GM18909 (cell line): ENCODE measurements at regions not wholly inside any gene's neighbourhood (a gene's known extent, or its start where the extent isn't known, plus 50 kb on each side); places are given as distances from the start of the nearest gene placed in this dataset.

Source experiments
- ATAC-seq: cut with Tn5 transposase; IDR thresholded peaks from one replicate; pipeline ENCODE4 v1.9.1; 2021; ENCODE audit warnings: mild to moderate bottlenecking; ENCODE audit not compliant: unreplicated experiment, poor library complexity

- no peak for ATAC-seq
These were observed 681.2 kb downstream of the EPHA4 start for GRCh38 chr2:220890931-220891330.

- ATAC-seq, result no peak
These were observed 680.7 kb downstream of the EPHA4 start for GRCh38 chr2:220891405-220891804.

GRCh38 chr2:220892018-220892634 lies 680.0 kb downstream of the EPHA4 start:
- ATAC-seq, result no peak

GRCh38 chr2:220893411-220893810 lies 678.7 kb downstream of the EPHA4 start:
- ATAC-seq, result no peak

- no peak for ATAC-seq
These were observed 678.0 kb downstream of the EPHA4 start for GRCh38 chr2:220894069-220894468.

- ATAC-seq, result no peak
These were observed 672.6 kb downstream of the EPHA4 start for GRCh38 chr2:220899492-220899891.

GRCh38 chr2:220904015-220904414 lies 668.1 kb downstream of the EPHA4 start:
- no peak for ATAC-seq

- ATAC-seq, result no peak
These were observed 658.7 kb downstream of the EPHA4 start for GRCh38 chr2:220913384-220913783.

GRCh38 chr2:220915092-220915623 lies 656.9 kb downstream of the EPHA4 start:
- ATAC-seq, result no peak

GRCh38 chr2:220916931-220917330 lies 655.2 kb downstream of the EPHA4 start:
- ATAC-seq, result no peak

GRCh38 chr2:220930271-220931076 lies 641.6 kb downstream of the EPHA4 start:
- no peak for ATAC-seq

GRCh38 chr2:220931491-220931890 lies 640.6 kb downstream of the EPHA4 start:
- no peak for ATAC-seq

GRCh38 chr2:220932041-220932440 lies 640.1 kb downstream of the EPHA4 start:
- no peak for ATAC-seq

GRCh38 chr2:220935789-220936321 lies 636.2 kb downstream of the EPHA4 start:
- peak; percentile 51 for ATAC-seq

GRCh38 chr2:220936641-220937197 lies 635.4 kb downstream of the EPHA4 start:
- ATAC-seq, result no peak

GRCh38 chr2:220937245-220937644 lies 634.9 kb downstream of the EPHA4 start:
- no peak for ATAC-seq

GRCh38 chr2:220940646-220941045 lies 631.5 kb downstream of the EPHA4 start:
- ATAC-seq, result no peak

- ATAC-seq, result no peak
These were observed 630.4 kb downstream of the EPHA4 start for GRCh38 chr2:220941683-220942082.

- ATAC-seq, result no peak
These were observed 625.6 kb downstream of the EPHA4 start for GRCh38 chr2:220946552-220946951.

GRCh38 chr2:220948579-220948978 lies 623.5 kb downstream of the EPHA4 start:
- no peak for ATAC-seq

GRCh38 chr2:220949466-220949865 lies 622.6 kb downstream of the EPHA4 start:
- no peak for ATAC-seq
